T-helper 17 cell (primary cell): ENCODE measurements at regions not wholly inside any gene's neighbourhood (a gene's known extent, or its start where the extent isn't known, plus 50 kb on each side); places are given as distances from the start of the nearest gene placed in this dataset.

Experiments used
- ATAC-seq: fragments of 150-1000 bp; cut with Tn5 transposase; 2 replicates; pipeline ENCODE4 v1.10.0; 2021; ENCODE audit warnings: mild to moderate bottlenecking, moderate library complexity
- DNase-seq, 3 donors: peaks; one replicate each; pipeline versions ENCODE4 v3.0.0 to v3.0.0-alpha.2; 2020 to 2021
- H3K9me3 ChIP-seq: one replicate; pipeline ENCODE4 v1.7.0; 2013; ENCODE audit warnings: low read length, mild to moderate bottlenecking; ENCODE audit not compliant: control insufficient read depth, poor library complexity, severe bottlenecking
- H3K27ac Mint-ChIP-seq: one replicate; pipeline ENCODE4 v1.8.0; 2022; ENCODE audit warnings: mild to moderate bottlenecking, moderate library complexity, mixed read lengths
- H3K27me3 Mint-ChIP-seq: one replicate; pipeline ENCODE4 v1.8.0; 2022; ENCODE audit warnings: mixed read lengths
- H3K36me3 Mint-ChIP-seq: one replicate; pipeline ENCODE4 v1.8.0; 2022; ENCODE audit warnings: low read depth, mixed read lengths
- H3K4me1 Mint-ChIP-seq: one replicate; pipeline ENCODE4 v1.8.0; 2022; ENCODE audit warnings: mild to moderate bottlenecking, mixed read lengths
- H3K4me3 Mint-ChIP-seq: one replicate; pipeline ENCODE4 v1.8.0; 2022; ENCODE audit warnings: mild to moderate bottlenecking, moderate library complexity, mixed read lengths

- H3K9me3 ChIP-seq, result peaks cover 3% of the 10 kb centered on the region
- Mint-ChIP-seq H3K4me3 (no peak overlapping the region), H3K36me3 (no peaks in the 10 kb centered on the region), H3K4me1 (no peaks in the 10 kb centered on the region), H3K27ac (no peak overlapping the region), H3K27me3 (no peaks in the 10 kb centered on the region)
- no peak for ATAC-seq
- no peak for DNase-seq
Measured at GRCh38 chr4:123323998-123324397, 72.6 kb upstream of the SPRY1 start.

DNA sequence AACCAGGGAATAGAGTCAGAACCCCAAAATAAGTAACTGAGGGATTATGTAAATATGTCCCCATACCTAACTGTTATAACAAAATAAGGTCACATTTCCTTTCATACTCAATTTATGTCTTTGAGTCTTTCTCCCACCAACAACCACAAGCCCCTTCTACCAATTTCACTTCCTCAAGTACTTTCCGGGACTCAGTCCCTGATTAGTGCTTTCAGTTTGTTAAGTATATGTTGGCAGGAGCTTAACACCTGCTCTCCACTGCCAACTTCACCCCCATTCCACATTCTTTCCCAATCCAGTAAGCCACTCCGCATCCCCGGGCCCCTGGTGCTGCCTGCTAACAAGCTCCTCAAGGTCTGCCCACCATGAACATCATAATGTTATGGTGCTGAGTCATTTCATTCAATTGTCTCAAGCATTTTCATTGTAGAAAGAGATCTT lies 71.3 kb upstream of the SPRY1 start:
- DNase-seq, result no peak
- H3K36me3 Mint-ChIP-seq, result no peaks in the 10 kb centered on the region
- no peak for ATAC-seq
- no peak overlapping the region for H3K27ac Mint-ChIP-seq
- no peak overlapping the region for H3K4me3 Mint-ChIP-seq
- H3K9me3 ChIP-seq, result peaks cover 3% of the 10 kb centered on the region
- no peaks in the 10 kb centered on the region for H3K27me3 Mint-ChIP-seq
- no peaks in the 10 kb centered on the region for H3K4me1 Mint-ChIP-seq

GRCh38 chr4:123327346-123327745 lies 69.2 kb upstream of the SPRY1 start:
- H3K27me3 Mint-ChIP-seq, result no peaks in the 10 kb centered on the region
- no peak for ATAC-seq

DNA sequence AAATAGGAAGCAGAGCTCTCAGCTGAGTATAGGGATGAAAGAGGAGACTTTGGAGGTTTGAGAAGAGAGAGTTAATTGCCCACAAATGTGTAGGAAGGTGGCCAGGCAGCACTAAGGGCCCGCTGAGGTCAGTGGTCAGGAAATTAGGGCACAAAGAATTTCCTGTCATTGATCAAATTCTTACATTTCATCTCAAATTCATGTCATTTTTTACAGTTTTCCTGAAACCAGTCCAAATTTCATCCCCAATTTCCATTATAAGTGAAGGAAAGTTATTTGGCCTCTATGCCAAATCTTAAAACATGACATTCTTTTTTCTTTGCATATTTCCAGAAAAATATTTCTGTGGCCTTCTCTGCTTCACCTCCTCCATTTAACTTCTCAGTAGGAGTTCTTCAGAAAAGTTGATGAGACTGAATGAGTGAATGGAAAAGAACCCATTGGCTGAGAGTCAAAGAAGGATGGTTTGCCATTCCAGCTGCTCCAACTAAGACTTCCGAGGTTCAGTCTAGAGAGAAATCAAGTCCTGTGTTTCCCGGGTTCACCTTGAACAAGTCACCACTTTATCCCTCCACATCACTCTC lies 68.7 kb upstream of the SPRY1 start:
- Mint-ChIP-seq H3K4me3 (no peak overlapping the region), H3K27me3 (no peaks in the 10 kb centered on the region), H3K4me1 (no peaks in the 10 kb centered on the region), H3K27ac (no peak overlapping the region), H3K36me3 (no peaks in the 10 kb centered on the region)
- ATAC-seq (no peak), DNase-seq (no peak)
- H3K9me3 ChIP-seq, result no peaks in the 10 kb centered on the region

More at GRCh38 chr4:123327346-123327745, 69.2 kb upstream of the SPRY1 start:
- Mint-ChIP-seq H3K4me1 (no peaks in the 10 kb centered on the region), H3K27ac (no peak overlapping the region), H3K4me3 (no peak overlapping the region), H3K36me3 (no peaks in the 10 kb centered on the region)
- H3K9me3 ChIP-seq, result peaks cover 1% of the 10 kb centered on the region
- DNase-seq, result no peak

DNA sequence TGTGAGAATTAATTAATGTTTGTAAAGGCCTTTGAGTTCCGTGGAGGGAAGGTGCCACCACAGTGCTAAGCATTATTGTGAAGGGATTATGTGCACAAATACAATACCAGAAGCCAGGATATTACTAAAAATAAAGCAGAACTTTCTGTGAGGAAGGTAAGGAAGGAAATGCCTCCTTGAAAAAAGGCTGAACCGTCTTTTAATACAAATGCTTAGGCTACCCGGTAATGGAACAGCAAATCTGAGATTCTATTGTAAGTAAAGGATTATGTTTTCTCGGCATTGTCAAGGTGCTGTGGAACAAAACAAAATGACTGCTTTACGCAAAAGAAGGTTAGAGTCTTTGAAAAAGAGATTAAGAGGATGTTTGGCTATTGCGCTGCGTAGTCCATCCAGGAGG lies 57.9 kb upstream of the SPRY1 start:
- H3K4me3 Mint-ChIP-seq, result no peak overlapping the region
- ATAC-seq (no peak), DNase-seq (no peak)
- H3K27ac Mint-ChIP-seq, result no peak overlapping the region
- H3K27me3 Mint-ChIP-seq, result peaks cover 27% of the 10 kb centered on the region
- no peaks in the 10 kb centered on the region for H3K9me3 ChIP-seq
- H3K36me3 Mint-ChIP-seq, result no peaks in the 10 kb centered on the region
- H3K4me1 Mint-ChIP-seq, result no peaks in the 10 kb centered on the region

DNA sequence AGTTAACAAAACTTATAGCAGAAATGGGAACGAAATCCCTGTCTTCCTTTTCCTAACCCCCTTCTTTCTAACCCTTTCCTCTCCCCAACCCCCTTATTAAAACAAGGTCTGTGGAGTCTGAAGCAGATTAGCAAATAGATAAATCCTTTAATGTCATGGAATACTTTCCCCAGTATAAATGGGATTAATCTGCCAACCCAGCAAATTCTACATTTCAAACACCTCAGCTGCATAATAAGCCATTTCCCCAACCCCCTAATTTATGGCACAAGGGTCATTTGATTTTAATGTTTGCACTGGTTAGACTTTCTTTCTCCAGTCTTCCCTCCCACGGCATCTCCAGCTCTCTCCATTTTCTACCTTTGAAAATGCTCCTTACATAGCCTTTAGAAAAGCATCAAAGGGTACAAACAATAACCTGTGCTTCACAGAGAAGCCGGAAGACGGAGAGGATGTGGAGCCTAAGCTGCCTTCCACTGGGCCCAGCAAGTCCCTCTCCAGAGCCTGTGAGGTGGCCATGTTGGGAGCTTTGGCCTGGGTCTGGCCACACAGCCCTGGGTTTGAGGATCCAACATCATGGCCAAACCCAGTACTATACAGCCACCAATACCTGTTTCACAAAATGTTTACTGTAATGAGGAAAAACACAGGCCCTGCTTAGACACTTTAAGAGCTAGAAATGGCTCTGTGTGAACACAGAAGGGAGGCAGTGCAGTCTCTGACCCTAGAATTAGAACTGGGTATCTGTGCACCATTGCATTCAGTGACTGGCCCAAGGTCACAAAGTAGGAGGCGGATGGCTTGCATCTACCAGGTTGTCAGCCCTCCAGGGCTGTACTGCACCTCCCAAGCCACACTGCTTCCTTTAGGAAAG lies 56.9 kb upstream of the SPRY1 start:
- Mint-ChIP-seq H3K4me3 (no peak overlapping the region), H3K27me3 (peaks cover 32% of the 10 kb centered on the region), H3K27ac (no peak overlapping the region), H3K36me3 (no peaks in the 10 kb centered on the region), H3K4me1 (no peaks in the 10 kb centered on the region)
- DNase-seq (no peak), ATAC-seq (no peak)
- H3K9me3 ChIP-seq, result no peaks in the 10 kb centered on the region

- H3K9me3 ChIP-seq, result no peaks in the 10 kb centered on the region
- no peak overlapping the region for H3K4me3 Mint-ChIP-seq
- H3K27ac Mint-ChIP-seq, result no peak overlapping the region
- H3K36me3 Mint-ChIP-seq, result no peaks in the 10 kb centered on the region
- H3K4me1 Mint-ChIP-seq, result no peaks in the 10 kb centered on the region
- H3K27me3 Mint-ChIP-seq, result peaks cover 38% of the 10 kb centered on the region
- no peak for DNase-seq
- ATAC-seq, result no peak
Measured at GRCh38 chr4:123340381-123340701, 56.3 kb upstream of the SPRY1 start.

GRCh38 chr4:123342498-123342897 lies 54.1 kb upstream of the SPRY1 start:
- no peak for ATAC-seq
- no peak for DNase-seq
- H3K36me3 Mint-ChIP-seq, result no peaks in the 10 kb centered on the region
- H3K27ac Mint-ChIP-seq, result no peak overlapping the region
- H3K27me3 Mint-ChIP-seq, result peaks cover 48% of the 10 kb centered on the region
- H3K9me3 ChIP-seq, result no peaks in the 10 kb centered on the region
- no peak overlapping the region for H3K4me3 Mint-ChIP-seq
- no peaks in the 10 kb centered on the region for H3K4me1 Mint-ChIP-seq

DNA sequence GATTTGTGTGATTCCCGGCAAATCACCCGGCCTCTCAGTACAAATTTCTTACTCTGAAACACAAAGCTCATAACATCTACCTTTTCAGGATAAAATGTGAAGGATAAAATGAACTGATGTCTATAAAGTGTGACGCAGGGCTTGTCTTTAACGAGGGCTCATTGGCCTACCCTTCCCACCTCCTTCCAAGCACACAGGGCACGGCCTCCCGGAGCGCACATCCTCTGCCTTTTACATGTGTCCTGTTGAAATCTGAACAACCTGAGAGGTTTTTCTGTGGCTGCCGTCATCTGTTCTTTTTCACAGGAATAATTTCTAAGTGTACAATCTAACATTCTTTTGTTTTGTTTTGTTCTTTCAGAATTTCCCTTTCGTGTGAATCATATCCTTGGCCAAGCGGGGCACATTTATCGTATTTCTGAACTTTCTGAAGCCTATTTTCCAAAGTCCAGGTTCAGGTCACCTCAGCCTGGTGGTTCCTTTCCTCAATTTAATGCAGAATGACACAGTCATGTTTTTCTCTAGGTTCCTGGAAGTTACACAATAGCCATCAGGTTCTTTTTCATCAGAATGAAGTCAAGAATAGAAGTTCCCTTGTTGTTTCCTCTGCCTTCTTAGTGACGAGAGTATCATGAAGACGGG lies 53.1 kb upstream of the SPRY1 start:
- Mint-ChIP-seq H3K4me3 (no peak overlapping the region), H3K27ac (no peak overlapping the region), H3K27me3 (peaks cover 55% of the 10 kb centered on the region), H3K4me1 (no peaks in the 10 kb centered on the region), H3K36me3 (no peaks in the 10 kb centered on the region)
- DNase-seq (no peak), ATAC-seq (no peak)
- H3K9me3 ChIP-seq, result no peaks in the 10 kb centered on the region

- H3K9me3 ChIP-seq, result no peaks in the 10 kb centered on the region
- DNase-seq (no peak), ATAC-seq (no peak)
- no peaks in the 10 kb centered on the region for H3K36me3 Mint-ChIP-seq
- peak overlapping the region; percentile 12 for H3K4me3 Mint-ChIP-seq
- H3K27ac Mint-ChIP-seq, result no peak overlapping the region
- H3K27me3 Mint-ChIP-seq, result peaks cover 56% of the 10 kb centered on the region
- no peaks in the 10 kb centered on the region for H3K4me1 Mint-ChIP-seq
Measured at GRCh38 chr4:123345137-123345934, 51.3 kb upstream of the SPRY1 start.

GRCh38 chr4:123345935-123346300 lies 50.7 kb upstream of the SPRY1 start:
- H3K4me3 Mint-ChIP-seq, result no peak overlapping the region
- DNase-seq, result no peak
- H3K27me3 Mint-ChIP-seq, result peaks cover 54% of the 10 kb centered on the region
- H3K9me3 ChIP-seq, result no peaks in the 10 kb centered on the region
- H3K36me3 Mint-ChIP-seq, result no peaks in the 10 kb centered on the region
- no peak overlapping the region for H3K27ac Mint-ChIP-seq
- H3K4me1 Mint-ChIP-seq, result no peaks in the 10 kb centered on the region
- ATAC-seq, result no peak

GRCh38 chr4:123346330-123346940 lies 50.2 kb upstream of the SPRY1 start:
- Mint-ChIP-seq H3K4me1 (no peaks in the 10 kb centered on the region), H3K27ac (no peak overlapping the region), H3K36me3 (no peaks in the 10 kb centered on the region), H3K4me3 (no peak overlapping the region), H3K27me3 (peaks cover 54% of the 10 kb centered on the region)
- H3K9me3 ChIP-seq, result no peaks in the 10 kb centered on the region
- DNase-seq (no peak), ATAC-seq (no peak)
